IMR-90 (cell line): ENCODE measurements at regions not wholly inside any gene's neighbourhood (a gene's known extent, or its start where the extent isn't known, plus 50 kb on each side); places are given as distances from the start of the nearest gene placed in this dataset.
A peak's percentile ranks its signal among the peaks of the same experiment; 100 is the strongest.

Experiments used
- ATAC-seq: fragments of 200-7000 bp; cut with Tn5 transposase; 2 replicates; pipeline ENCODE4 v1.9.1; 2020; ENCODE audit warnings: low read depth, mild to moderate bottlenecking, moderate library complexity
- BruUV-seq: library from RNA; stranded (reverse); fragments of 400-500 nt; replicated peaks from 2 replicates; lab custom pipeline; 2021; lab: Mats Ljungman, UMichigan
- CTCF ChIA-PET: fragments of 300-600 bp; formaldehyde crosslinking; extraction: SDS; loops from one replicate; lab custom pipeline; 2021; ENCODE audit warnings: antibody characterized with exemption; lab: Yijun Ruan, JAX
- POLR2A ChIA-PET: fragments of 300-600 bp; sonication (Branson Sonifier 250); formaldehyde crosslinking; loops from one replicate; lab custom pipeline; 2022; ENCODE audit warnings: antibody characterized with exemption; ENCODE audit not compliant: unreplicated experiment; lab: Charles Lee
- DNase-seq: peaks from one replicate; pipeline ENCODE4 v3.0.0; 2013
- H2AFZ ChIP-seq: replicated peaks from 2 replicates; pipeline ENCODE3; 2013; ENCODE audit warnings: low read length, mild to moderate bottlenecking; ENCODE audit not compliant: poor library complexity
- H2AK5ac ChIP-seq: 2 replicates; pipeline ENCODE4 v1.6.1; 2013; ENCODE audit warnings: low read depth, low read length, inconsistent platforms
- H2AK9ac ChIP-seq: replicated peaks from 2 replicates; pipeline ENCODE3; 2013; ENCODE audit warnings: mild to moderate bottlenecking, low read depth, low read length, moderate library complexity; ENCODE audit not compliant: poor library complexity
- H2BK120ac ChIP-seq: 2 replicates; pipeline ENCODE4 v1.6.1; 2013; ENCODE audit warnings: low read depth, low read length, inconsistent platforms
- H2BK15ac ChIP-seq: 3 replicates; pipeline ENCODE4 v1.6.1; 2013; ENCODE audit warnings: low read depth, low read length, inconsistent platforms
- H2BK20ac ChIP-seq: 2 replicates; pipeline ENCODE4 v1.6.1; 2013; ENCODE audit warnings: low read depth, mild to moderate bottlenecking, inconsistent platforms, low read length, moderate library complexity
- H2BK5ac ChIP-seq: 2 replicates; pipeline ENCODE4 v1.6.1; 2013; ENCODE audit warnings: mild to moderate bottlenecking, low read depth, low read length, inconsistent platforms; ENCODE audit not compliant: poor library complexity, severe bottlenecking
- H3K14ac ChIP-seq: replicated peaks from 2 replicates; pipeline ENCODE4 v1.6.1; 2013; ENCODE audit warnings: low read depth, low read length, inconsistent platforms
- H3K18ac ChIP-seq: 2 replicates; pipeline ENCODE4 v1.6.1; 2013; ENCODE audit warnings: low read depth, low read length, control low read depth
- H3K23ac ChIP-seq: 2 replicates; pipeline ENCODE4 v1.6.1; 2013; ENCODE audit warnings: low read depth, low read length, inconsistent platforms
- H3K27ac ChIP-seq: 2 replicates; pipeline ENCODE4 v1.5.1; 2013; ENCODE audit warnings: mild to moderate bottlenecking, control low read depth, low read length; ENCODE audit not compliant: insufficient read depth
- H3K27me3 ChIP-seq: 2 replicates; pipeline ENCODE4 v1.6.1; 2013; ENCODE audit warnings: low read length; ENCODE audit not compliant: control insufficient read depth, insufficient read depth
- H3K36me3 ChIP-seq: 2 replicates; pipeline ENCODE4 v1.6.1; 2013; ENCODE audit warnings: low read length, mixed read lengths; ENCODE audit not compliant: control insufficient read depth, insufficient read depth
- H3K4ac ChIP-seq: 2 replicates; pipeline ENCODE4 v1.6.1; 2013; ENCODE audit warnings: low read depth, low read length, inconsistent platforms
- H3K4me1 ChIP-seq: 2 replicates; pipeline ENCODE4 v1.6.1; 2013; ENCODE audit warnings: low read length, mixed read lengths; ENCODE audit not compliant: control insufficient read depth, insufficient read depth
- H3K4me2 ChIP-seq: 2 replicates; pipeline ENCODE4 v1.6.1; 2013; ENCODE audit warnings: low read depth, mild to moderate bottlenecking, control low read depth, low read length, moderate library complexity
- H3K4me3 ChIP-seq: 2 replicates; pipeline ENCODE4 v1.5.1; 2013; ENCODE audit warnings: low read depth, mild to moderate bottlenecking, control low read depth, low read length, moderate library complexity; ENCODE audit not compliant: insufficient read depth
- H3K56ac ChIP-seq: 2 replicates; pipeline ENCODE4 v1.6.1; 2013; ENCODE audit warnings: low read length, inconsistent platforms; ENCODE audit not compliant: insufficient read depth; ENCODE audit errors: extremely low read depth
- H3K79me1 ChIP-seq, 2 experiments: 2 replicates each; pipeline ENCODE4 v1.6.1; 2013; ENCODE audit warnings: low read length in 2 of 2, inconsistent platforms in 1 of 2, low read depth in 1 of 2
- H3K9ac ChIP-seq: 2 replicates; pipeline ENCODE4 v1.6.1; 2013; ENCODE audit warnings: low read depth, low read length, control low read depth
- H3K9me1 ChIP-seq: 2 replicates; pipeline ENCODE4 v1.6.1; 2013; ENCODE audit warnings: low read length, inconsistent platforms; ENCODE audit not compliant: insufficient read depth
- H3K9me3 ChIP-seq: 2 replicates; pipeline ENCODE4 v1.6.1; 2013; ENCODE audit warnings: low read length; ENCODE audit not compliant: control insufficient read depth, insufficient read depth
- H4K20me1 ChIP-seq: 2 replicates; pipeline ENCODE4 v1.6.1; 2013; ENCODE audit warnings: low read length, inconsistent platforms; ENCODE audit not compliant: insufficient read depth
- H4K5ac ChIP-seq: 2 replicates; pipeline ENCODE4 v1.6.1; 2013; ENCODE audit warnings: mild to moderate bottlenecking, low read depth, low read length, control low read depth
- H4K8ac ChIP-seq, 2 experiments: 2 replicates each; pipeline ENCODE4 v1.6.1; 2013; ENCODE audit warnings: low read depth in 2 of 2, low read length in 2 of 2, control low read depth in 1 of 2, inconsistent platforms in 1 of 2
- H4K91ac ChIP-seq: 2 replicates; pipeline ENCODE4 v1.6.1; 2013; ENCODE audit warnings: low read depth, low read length, inconsistent platforms; ENCODE audit not compliant: insufficient read depth
- SMC3 ChIP-seq: fragments of 150-350 bp; IDR thresholded peaks from 2 replicates; pipeline ENCODE4 v1.6.1; 2016; ENCODE audit warnings: low read depth, mild to moderate bottlenecking, antibody characterized with exemption, low read length, moderate library complexity
- WGBS, 2 experiments: methylation state at CpG; one replicate each; pipeline versions ENCODE4 v1.1.5 to v1.1.7; 2013; ENCODE audit warnings: missing lambda C conversion rate in 2 of 2; ENCODE audit not compliant: insufficient read length in 1 of 2; ENCODE audit errors: extremely low coverage in 2 of 2; 5-methylcytosine and 5-hydroxymethylcytosine counted together
- dilution Hi-C: fragments of 300-500 bp; cut with HindIII; formaldehyde crosslinking; loops from one replicate; pipeline ENCODE4 v1.14.3; 2018; ENCODE audit warnings: low sequenced_read_pairs; ENCODE audit not compliant: unreplicated experiment
- in situ Hi-C: fragments of 300-500 bp; cut with MboI; formaldehyde crosslinking; loops from 3 replicates; pipeline ENCODE4 v1.14.3; 2019; ENCODE audit warnings: low sequenced_read_pairs, inconsistent platforms, mixed read lengths
- intact Hi-C: fragments of 100-400 bp; cut with micrococcal nuclease; formaldehyde crosslinking; loops from 2 replicates; pipeline ENCODE4 v1.10.0; 2022

GRCh38 chr2:120552079-120552478 lies 183.6 kb upstream of the GLI2 start:
- H2AK5ac ChIP-seq = peak overlapping the region; percentile 52
- peaks cover 6% of the 10 kb centered on the region; the same call in 1 of the 2 replicates for H3K27me3 ChIP-seq
- peaks cover under 1% of the 10 kb centered on the region; the same call in 1 of the 2 replicates for H3K9me1 ChIP-seq
- no peak overlapping the region for H3K4me3 ChIP-seq
- dilution Hi-C loops = no loop called here
- peak overlapping the region; percentile 74 for H4K5ac ChIP-seq
- H2BK20ac ChIP-seq = peak overlapping the region; percentile 51; the same call in 1 of the 2 replicates
- ChIA-PET POLR2A (no interaction called here), CTCF (no interaction called here)
- no peak overlapping the region for H3K9ac ChIP-seq
- H3K9me3 ChIP-seq = no peaks in the 10 kb centered on the region
- peak overlapping the region; percentile 51; the same call in 1 of the 2 replicates for H2BK120ac ChIP-seq
- no peak overlapping the region for H2AFZ ChIP-seq
- intact Hi-C loops = no loop called here
- in situ Hi-C loops = no loop called here
- H4K8ac ChIP-seq = peak overlapping the region in 1 of 2 experiments; percentile 29; a peak in 2 of 4 replicates
- H3K18ac ChIP-seq = peak overlapping the region; percentile 68; the same call in 1 of the 2 replicates
- no TSS peak for BruUV-seq
- no CpG with 5 or more reads among the region's 11 CpGs for WGBS, 2 experiments
- no peaks in the 10 kb centered on the region for H4K20me1 ChIP-seq
- H3K14ac ChIP-seq = no peak overlapping the region
- ATAC-seq = no peak
- no peak overlapping the region for H3K27ac ChIP-seq
- no peak for DNase-seq
- peak overlapping the region; percentile 33 for H2AK9ac ChIP-seq
- H3K36me3 ChIP-seq = no peaks in the 10 kb centered on the region
- H2BK5ac ChIP-seq = no peak overlapping the region
- no peaks in the 10 kb centered on the region for H3K79me1 ChIP-seq
- peak overlapping the region; percentile 65; the same call in 2 of the 3 replicates for H2BK15ac ChIP-seq
- H3K23ac ChIP-seq = no peak overlapping the region
- no peak for TF ChIP-seq SMC3
- H3K56ac ChIP-seq = no peak overlapping the region
- H3K4me2 ChIP-seq = no peak overlapping the region
- H3K4ac ChIP-seq = peak overlapping the region; percentile 59; the same call in 1 of the 2 replicates
- H3K4me1 ChIP-seq = peaks cover 15% of the 10 kb centered on the region
- H4K91ac ChIP-seq = peak overlapping the region; percentile 81; the same call in 1 of the 2 replicates
